ENCODE measurements at regions not wholly inside any gene's neighbourhood (a gene's known extent, or its start where the extent isn't known, plus 50 kb on each side); places are given as distances from the start of the nearest gene placed in this dataset.

DNA sequence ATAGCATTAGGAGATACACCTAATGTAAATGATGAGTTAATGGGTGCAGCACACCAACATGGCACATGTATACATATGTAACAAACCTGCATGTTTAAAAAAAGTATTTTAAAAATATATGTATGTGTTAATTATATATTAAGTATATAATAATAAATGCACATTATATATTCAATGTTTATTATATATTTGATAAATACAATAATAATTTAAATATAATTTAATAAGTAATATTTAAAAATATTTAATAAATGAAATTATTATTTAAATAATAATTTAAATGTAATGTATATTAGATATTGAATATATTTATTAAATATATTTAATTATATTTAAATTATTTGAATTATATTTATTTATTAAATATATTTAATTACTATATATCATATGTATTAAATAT is 661.3 kb upstream of the COBL start:
- Histone ChIP-seq H3K9me2 (replicated peaks; ENCODE audit: control insufficient read depth, low read length) (no peaks in the 10 kb centered on the region), H3K27ac (ENCODE audit: low read depth, low read length) (no peak overlapping the region), H3K4me1 (ENCODE audit: control insufficient read depth, low read length) (no peaks in the 10 kb centered on the region), H3K4me2 (ENCODE audit: low read length) (no peak overlapping the region), H3K36me3 (ENCODE audit: control insufficient read depth, low read length) (no peaks in the 10 kb centered on the region), H3K9me3 (ENCODE audit: control insufficient read depth, insufficient read depth, low read length) (no peaks in the 10 kb centered on the region), H3K27me3 (ENCODE audit: control insufficient read depth, low read length) (no peaks in the 10 kb centered on the region), H3K79me2 (ENCODE audit: control insufficient read depth, low read length) (no peaks in the 10 kb centered on the region), H4K20me1 (ENCODE audit: control insufficient read depth, insufficient read depth, low read depth, low read length) (no peaks in the 10 kb centered on the region), H3K4me3 (ENCODE audit: low read length) (no peak overlapping the region), H3F3A (ENCODE audit: control insufficient read depth, insufficient read depth) (no peaks in the 10 kb centered on the region)
- TF ChIP-seq EZH2phosphoT487 (IDR thresholded peaks at IDR 0.05; ENCODE audit: borderline replicate concordance, low read length) = no peak
- TF ChIP-seq, protein P1, sequence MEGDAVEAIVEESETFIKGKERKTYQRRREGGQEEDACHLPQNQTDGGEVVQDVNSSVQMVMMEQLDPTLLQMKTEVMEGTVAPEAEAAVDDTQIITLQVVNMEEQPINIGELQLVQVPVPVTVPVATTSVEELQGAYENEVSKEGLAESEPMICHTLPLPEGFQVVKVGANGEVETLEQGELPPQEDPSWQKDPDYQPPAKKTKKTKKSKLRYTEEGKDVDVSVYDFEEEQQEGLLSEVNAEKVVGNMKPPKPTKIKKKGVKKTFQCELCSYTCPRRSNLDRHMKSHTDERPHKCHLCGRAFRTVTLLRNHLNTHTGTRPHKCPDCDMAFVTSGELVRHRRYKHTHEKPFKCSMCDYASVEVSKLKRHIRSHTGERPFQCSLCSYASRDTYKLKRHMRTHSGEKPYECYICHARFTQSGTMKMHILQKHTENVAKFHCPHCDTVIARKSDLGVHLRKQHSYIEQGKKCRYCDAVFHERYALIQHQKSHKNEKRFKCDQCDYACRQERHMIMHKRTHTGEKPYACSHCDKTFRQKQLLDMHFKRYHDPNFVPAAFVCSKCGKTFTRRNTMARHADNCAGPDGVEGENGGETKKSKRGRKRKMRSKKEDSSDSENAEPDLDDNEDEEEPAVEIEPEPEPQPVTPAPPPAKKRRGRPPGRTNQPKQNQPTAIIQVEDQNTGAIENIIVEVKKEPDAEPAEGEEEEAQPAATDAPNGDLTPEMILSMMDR (IDR thresholded peaks at IDR 0.05; ENCODE audit: low read depth, low read length, poor library complexity, severe bottlenecking) = no peak

DNA sequence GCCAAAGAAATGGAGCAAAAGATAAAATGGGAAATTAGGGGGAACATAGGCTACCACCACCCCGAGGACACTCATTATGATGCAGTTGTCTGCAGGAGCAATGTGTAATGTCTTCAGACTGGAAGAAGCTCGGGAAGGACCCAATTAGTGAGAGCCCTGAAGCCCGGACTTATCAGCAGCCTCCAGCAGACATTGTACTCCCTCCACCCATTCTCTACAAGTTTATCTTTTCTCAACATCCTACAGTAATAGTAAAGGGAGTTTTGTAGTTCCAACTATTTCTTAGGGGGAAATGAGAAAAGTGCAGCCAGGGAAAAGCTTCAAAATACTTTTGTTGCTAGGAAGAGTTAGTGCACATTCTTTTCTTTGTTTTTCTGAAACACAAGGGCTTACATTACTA is 657.3 kb upstream of the COBL start:
- no peaks in the 10 kb centered on the region for H3K9me2 ChIP-seq (replicated peaks; ENCODE audit: control insufficient read depth, low read length)
- H3K27ac ChIP-seq (ENCODE audit: low read depth, low read length) = no peak overlapping the region

DNA sequence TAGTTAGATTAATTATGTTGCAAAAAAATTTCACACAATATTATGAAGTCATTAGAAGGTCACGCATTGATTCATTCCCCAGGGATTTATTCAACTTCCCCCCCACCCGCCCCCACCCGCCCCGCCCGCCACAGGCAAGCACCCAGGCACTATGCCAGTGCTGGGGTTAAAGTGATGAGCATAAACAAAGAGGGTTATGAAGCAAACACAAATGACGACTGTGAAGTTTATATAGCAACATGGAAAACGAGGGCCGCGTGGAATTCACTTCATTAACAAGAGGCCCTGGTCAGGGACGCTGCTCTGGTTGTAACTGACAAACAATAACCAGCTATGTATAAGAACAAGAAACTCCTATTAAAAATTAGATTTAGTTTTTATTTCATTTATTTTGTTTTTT is 656.5 kb upstream of the COBL start:
- TF ChIP-seq EZH2phosphoT487 (IDR thresholded peaks at IDR 0.05; ENCODE audit: borderline replicate concordance, low read length) = no peak
- TF ChIP-seq, protein P1 (IDR thresholded peaks at IDR 0.05; ENCODE audit: low read depth, low read length, poor library complexity, severe bottlenecking) = no peak
- H3K79me2 ChIP-seq (ENCODE audit: control insufficient read depth, low read length) = no peaks in the 10 kb centered on the region
- no peak overlapping the region for H3K27ac ChIP-seq (ENCODE audit: low read depth, low read length)
- no peaks in the 10 kb centered on the region for H3K9me2 ChIP-seq (replicated peaks; ENCODE audit: control insufficient read depth, low read length)
- H4K20me1 ChIP-seq (ENCODE audit: control insufficient read depth, insufficient read depth, low read depth, low read length) = no peaks in the 10 kb centered on the region
- no peaks in the 10 kb centered on the region for H3K9me3 ChIP-seq (ENCODE audit: control insufficient read depth, insufficient read depth, low read length)
- H3K4me3 ChIP-seq (ENCODE audit: low read length) = no peak overlapping the region
- H3K4me2 ChIP-seq (ENCODE audit: low read length) = no peak overlapping the region
- H3K36me3 ChIP-seq (ENCODE audit: control insufficient read depth, low read length) = no peaks in the 10 kb centered on the region
- H3K4me1 ChIP-seq (ENCODE audit: control insufficient read depth, low read length) = no peaks in the 10 kb centered on the region
- no peaks in the 10 kb centered on the region for H3K27me3 ChIP-seq (ENCODE audit: control insufficient read depth, low read length)
- H3F3A ChIP-seq (ENCODE audit: control insufficient read depth, insufficient read depth) = no peaks in the 10 kb centered on the region

More for the DNA sequence above, 657.3 kb upstream of the COBL start:
- Histone ChIP-seq H3K36me3 (ENCODE audit: control insufficient read depth, low read length) (no peaks in the 10 kb centered on the region), H3K9me3 (ENCODE audit: control insufficient read depth, insufficient read depth, low read length) (no peaks in the 10 kb centered on the region), H3K4me3 (ENCODE audit: low read length) (no peak overlapping the region), H3K4me1 (ENCODE audit: control insufficient read depth, low read length) (no peaks in the 10 kb centered on the region), H3K4me2 (ENCODE audit: low read length) (no peak overlapping the region), H3F3A (ENCODE audit: control insufficient read depth, insufficient read depth) (no peaks in the 10 kb centered on the region), H3K27me3 (ENCODE audit: control insufficient read depth, low read length) (no peaks in the 10 kb centered on the region), H3K79me2 (ENCODE audit: control insufficient read depth, low read length) (no peaks in the 10 kb centered on the region), H4K20me1 (ENCODE audit: control insufficient read depth, insufficient read depth, low read depth, low read length) (no peaks in the 10 kb centered on the region)
- TF ChIP-seq EZH2phosphoT487 (IDR thresholded peaks at IDR 0.05; ENCODE audit: borderline replicate concordance, low read length) = no peak
- TF ChIP-seq, protein P1 (IDR thresholded peaks at IDR 0.05; ENCODE audit: low read depth, low read length, poor library complexity, severe bottlenecking) = no peak

Measured in DOHH2 (cell line).